ENCODE measurements at regions not wholly inside any gene's neighbourhood (a gene's known extent, or its start where the extent isn't known, plus 50 kb on each side); places are given as distances from the start of the nearest gene placed in this dataset.

- TF ChIP-seq CEBPB (IDR thresholded peaks at IDR 0.05; ENCODE audit: low read depth, low read length) (no peak), POLR2A (IDR thresholded peaks at IDR 0.05; ENCODE audit: control extremely low read depth in 1 of 2, low read depth in 2 of 2, low read length in 2 of 2) (no peak), SP1 (IDR thresholded peaks at IDR 0.05; ENCODE audit: low read depth, low read length) (no peak), CTCF (IDR thresholded peaks at IDR 0.05; ENCODE audit: control extremely low read depth in 1 of 3, insufficient read depth in 1 of 3, low read depth in 1 of 3, low read length in 3 of 3) (no peak), CHD2 (IDR thresholded peaks at IDR 0.05; ENCODE audit: low read length) (no peak), FOSL1 (IDR thresholded peaks at IDR 0.05; ENCODE audit: insufficient read depth, low read depth, low read length) (no peak), EP300 (IDR thresholded peaks at IDR 0.05; ENCODE audit: borderline replicate concordance in 1 of 2, low read depth in 2 of 2, low read length in 2 of 2) (no peak)
Observed at GRCh38 chr3:109411547-109411946, 74.2 kb upstream of the DPPA4 start.

All from H1 (cell line).